GM13977 (cell line): ENCODE measurements at regions not wholly inside any gene's neighbourhood (a gene's known extent, or its start where the extent isn't known, plus 50 kb on each side); places are given as distances from the start of the nearest gene placed in this dataset.
A peak's percentile ranks its signal among the peaks of the same experiment; 100 is the strongest.
"Not testable (repeated sequence)": the region's sequence is repeated elsewhere in the genome, so short reads cannot be mapped to it uniquely, and the experiment has no call there.

Experiments used
- DNase-seq: peaks from one replicate; pipeline ENCODE4 v3.0.0; 2012; ENCODE audit warnings: low spot score
- in situ Hi-C: fragments of 300-500 bp; cut with MboI; formaldehyde crosslinking; loops from one replicate; pipeline ENCODE4 v1.12.0; 2022; ENCODE audit warnings: low sequenced_read_pairs, low pct_unique_long_range_greater_than_20kb, mixed read lengths, inconsistent platforms; ENCODE audit not compliant: unreplicated experiment
- TF ChIP-seq, protein P1 (sequence below): IDR thresholded peaks from 2 replicates; pipeline ENCODE4 v1.5.1; 2012; ENCODE audit warnings: mild to moderate bottlenecking, control low read depth; ENCODE audit not compliant: insufficient read depth; ENCODE audit errors: extremely low read depth, missing control alignments

DNA sequence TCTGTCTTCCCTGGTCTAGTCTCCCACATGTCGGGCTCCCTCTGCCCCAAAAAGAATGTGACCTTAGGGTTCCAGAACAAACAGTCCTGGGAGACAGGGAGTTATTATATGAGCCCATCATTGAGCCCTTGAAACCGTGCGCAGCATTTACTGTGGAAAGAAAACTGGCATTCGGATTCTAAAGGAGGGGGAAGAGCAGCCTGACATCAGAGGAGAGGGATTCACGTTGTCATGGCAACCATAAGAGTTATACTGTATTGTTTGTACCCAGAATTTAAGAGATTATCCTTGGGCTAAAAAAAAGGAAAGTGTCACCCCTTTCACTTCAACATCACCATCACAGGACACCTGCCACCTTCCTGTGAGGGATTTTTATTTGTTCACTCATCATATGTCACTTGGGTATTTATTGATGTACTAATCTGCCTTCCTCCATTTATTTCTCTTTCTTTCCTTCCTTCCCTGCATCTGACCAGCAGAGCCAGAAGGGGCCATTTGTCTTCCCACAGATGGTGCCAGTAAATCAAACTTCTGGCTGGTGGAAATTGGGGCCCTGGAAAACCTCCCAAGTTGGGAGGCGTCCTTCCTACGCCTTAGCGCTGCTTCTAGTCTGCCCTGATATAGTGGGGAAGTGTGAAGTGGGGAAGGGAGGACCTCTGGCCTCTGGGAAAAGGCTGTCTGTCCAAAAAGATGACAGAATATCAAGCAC is 64.9 kb upstream of the FRMPD3 start:
- TF ChIP-seq, protein P1, sequence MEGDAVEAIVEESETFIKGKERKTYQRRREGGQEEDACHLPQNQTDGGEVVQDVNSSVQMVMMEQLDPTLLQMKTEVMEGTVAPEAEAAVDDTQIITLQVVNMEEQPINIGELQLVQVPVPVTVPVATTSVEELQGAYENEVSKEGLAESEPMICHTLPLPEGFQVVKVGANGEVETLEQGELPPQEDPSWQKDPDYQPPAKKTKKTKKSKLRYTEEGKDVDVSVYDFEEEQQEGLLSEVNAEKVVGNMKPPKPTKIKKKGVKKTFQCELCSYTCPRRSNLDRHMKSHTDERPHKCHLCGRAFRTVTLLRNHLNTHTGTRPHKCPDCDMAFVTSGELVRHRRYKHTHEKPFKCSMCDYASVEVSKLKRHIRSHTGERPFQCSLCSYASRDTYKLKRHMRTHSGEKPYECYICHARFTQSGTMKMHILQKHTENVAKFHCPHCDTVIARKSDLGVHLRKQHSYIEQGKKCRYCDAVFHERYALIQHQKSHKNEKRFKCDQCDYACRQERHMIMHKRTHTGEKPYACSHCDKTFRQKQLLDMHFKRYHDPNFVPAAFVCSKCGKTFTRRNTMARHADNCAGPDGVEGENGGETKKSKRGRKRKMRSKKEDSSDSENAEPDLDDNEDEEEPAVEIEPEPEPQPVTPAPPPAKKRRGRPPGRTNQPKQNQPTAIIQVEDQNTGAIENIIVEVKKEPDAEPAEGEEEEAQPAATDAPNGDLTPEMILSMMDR: no peak
- in situ Hi-C loops: no loop called here
- DNase-seq: no peak

DNA sequence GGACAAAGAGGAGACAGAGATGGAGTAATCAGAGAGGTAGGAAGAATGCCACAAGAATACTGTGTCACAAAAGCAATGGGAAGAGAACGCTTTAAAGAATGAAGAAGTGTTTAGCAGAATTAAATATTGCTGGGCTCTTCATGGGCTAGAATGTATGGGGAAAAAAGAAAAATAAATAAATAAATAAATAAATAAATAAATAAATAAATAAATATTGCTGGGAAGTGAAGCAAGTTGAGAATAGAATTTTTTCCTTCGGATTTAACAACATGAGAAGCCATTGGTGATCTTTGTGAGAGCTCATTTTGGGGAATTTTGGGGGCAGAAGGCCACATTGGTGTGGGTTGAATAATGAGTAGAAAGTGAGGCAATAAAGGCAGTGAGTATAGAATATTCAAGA is 59.7 kb upstream of the FRMPD3 start:
- in situ Hi-C loops: no loop called here
- DNase-seq: no peak
- TF ChIP-seq, protein P1: no peak

DNA sequence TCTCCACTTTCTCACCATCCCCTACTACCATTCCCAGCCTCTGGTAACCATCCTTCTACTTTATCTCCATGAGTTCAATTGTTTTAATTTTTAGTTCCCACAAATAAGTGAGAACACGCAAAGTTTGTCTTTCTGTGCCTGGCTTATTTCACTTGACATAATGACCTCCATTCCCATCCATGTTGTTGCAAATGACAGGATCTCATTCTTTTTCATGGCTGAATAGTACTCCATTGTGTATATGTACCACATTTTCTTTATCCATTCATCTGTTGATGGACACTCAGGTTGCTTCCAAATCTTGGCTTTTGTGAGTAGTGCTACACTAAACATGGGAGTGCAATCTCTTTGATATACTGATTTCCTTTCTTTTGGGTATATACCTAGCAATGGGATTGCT is 55.8 kb upstream of the FRMPD3 start:
- DNase-seq, in situ Hi-C loops: not testable (repeated sequence)

DNA sequence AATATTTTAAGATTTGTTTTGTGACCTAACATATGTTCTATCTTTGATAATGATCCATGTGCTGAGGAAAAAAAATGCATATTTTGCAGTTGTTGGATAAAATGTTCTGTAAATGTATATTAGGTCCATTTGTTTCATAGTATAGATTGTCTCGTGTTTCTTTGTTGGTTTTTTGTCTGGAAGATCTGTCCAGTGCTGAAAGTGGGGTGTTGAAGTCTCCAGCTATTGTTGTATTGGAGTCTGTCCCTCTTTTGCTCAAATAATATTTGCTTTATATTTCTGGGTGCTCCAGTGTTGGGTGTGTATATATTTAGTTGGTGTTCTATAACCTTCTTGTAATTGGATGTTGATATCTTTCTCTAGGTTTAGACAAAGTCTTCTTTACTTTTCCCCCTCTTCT is 53.2 kb upstream of the FRMPD3 start:
- DNase-seq: no peak
- in situ Hi-C loops: no loop called here
- TF ChIP-seq, protein P1: no peak

DNA sequence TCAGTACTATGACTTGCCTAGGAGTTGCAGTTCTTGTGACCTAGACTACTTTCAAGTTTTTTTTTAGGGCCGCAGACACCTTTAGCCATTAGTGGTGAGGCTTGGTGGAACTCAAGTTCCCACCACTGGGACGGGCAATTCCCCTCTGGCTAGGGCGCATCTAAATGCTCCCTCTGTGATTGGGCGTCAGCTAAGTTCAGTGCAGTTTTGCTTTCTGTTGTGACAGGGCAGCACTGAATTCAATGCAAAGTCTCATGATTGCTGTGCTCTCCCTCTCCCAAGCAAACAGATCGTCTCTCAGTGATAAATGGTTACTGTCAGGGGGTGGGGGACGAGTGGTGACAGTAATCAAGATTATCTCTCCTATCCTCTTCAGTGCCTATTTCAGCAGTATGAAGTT is 52.7 kb upstream of the FRMPD3 start:
- TF ChIP-seq, protein P1: no peak
- DNase-seq: no peak
- in situ Hi-C loops: no loop called here

DNA sequence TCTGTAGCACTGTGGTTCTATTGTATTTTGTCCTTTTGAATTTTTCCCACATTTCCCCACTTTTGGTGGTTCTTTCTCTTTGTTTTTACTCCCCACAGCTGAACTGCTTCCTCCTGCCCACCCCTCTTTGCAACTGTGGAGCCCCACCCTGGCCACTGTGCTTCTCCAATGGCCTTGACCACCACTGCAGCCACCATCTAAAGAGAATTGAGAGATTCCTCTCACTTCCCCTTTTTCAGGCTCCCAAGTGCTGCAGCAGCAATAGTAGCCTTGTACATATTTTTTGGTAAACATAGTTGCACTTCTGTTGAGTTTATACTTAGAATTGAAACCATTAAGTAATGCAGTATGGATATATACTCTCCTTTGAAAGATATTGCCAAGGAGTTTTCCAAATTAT is 51.3 kb upstream of the FRMPD3 start:
- in situ Hi-C loops: no loop called here
- DNase-seq: peak; percentile 7
- TF ChIP-seq, protein P1: no peak
